ENCODE measurements at regions not wholly inside any gene's neighbourhood (a gene's known extent, or its start where the extent isn't known, plus 50 kb on each side); places are given as distances from the start of the nearest gene placed in this dataset.

DNA sequence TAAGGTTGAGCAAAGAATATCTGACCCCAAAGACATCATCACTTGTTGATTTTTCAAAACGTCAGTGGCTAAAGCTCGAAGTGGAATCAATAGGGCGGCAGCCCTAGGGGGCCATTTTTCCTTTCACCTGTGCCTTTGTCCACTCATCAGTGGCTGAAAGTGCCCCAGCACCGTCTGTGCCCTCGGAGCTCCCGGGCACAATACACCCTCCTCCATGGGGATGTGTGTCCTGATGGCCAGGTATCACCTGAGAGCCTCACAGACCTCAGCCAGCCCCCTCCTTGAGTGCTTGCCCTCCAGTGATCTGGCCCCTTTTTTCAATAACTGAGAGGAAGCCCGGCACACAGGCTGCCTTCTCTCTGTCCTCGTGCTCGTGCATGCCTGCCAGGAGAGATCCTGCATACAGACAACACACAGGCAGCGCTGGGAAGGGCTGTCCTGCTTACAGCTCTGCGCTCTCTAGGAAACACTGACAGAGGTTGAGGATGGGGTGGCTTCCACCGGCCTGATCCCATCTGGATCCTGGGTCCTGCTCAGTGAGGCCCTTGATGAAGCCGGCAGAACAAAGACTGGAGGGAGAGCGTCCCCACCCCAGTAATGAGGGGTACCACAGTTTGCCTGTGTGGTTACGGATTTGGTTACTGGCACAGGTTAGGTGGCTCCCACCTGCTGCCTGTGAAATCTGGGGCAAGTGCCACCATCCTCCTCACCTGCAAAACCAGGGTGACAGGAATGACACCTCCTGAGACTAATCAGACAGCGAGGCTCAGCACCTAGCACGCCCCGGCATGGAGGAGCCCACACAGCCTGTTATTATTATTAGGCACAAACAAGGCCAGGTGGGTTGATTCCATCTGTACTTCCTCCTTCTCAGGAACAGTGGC lies 197.5 kb upstream of the RAB6C start:
- Histone ChIP-seq H3K27me3 (ENCODE audit: low read length) (peaks cover 46% of the 10 kb centered on the region), H3F3A (ENCODE audit: low read length, unreplicated experiment) (no peaks in the 10 kb centered on the region), H3K27ac (ENCODE audit: low read length) (no peak overlapping the region), H3K4me1 (ENCODE audit: insufficient read depth, low read length) (no peaks in the 10 kb centered on the region), H2AFZ (ENCODE audit: low read length) (no peak overlapping the region), H3K9me2 (replicated peaks; ENCODE audit: low read length) (no peaks in the 10 kb centered on the region), H3K9ac (ENCODE audit: low read length) (no peak overlapping the region), H3K79me2 (ENCODE audit: low read length) (no peaks in the 10 kb centered on the region), H4K20me1 (ENCODE audit: low read length) (no peaks in the 10 kb centered on the region), H3K9me3 (ENCODE audit: low read length) (no peaks in the 10 kb centered on the region), H3K4me2 (ENCODE audit: low read length) (no peak overlapping the region), H3K4me3 (ENCODE audit: low read length) (no peak overlapping the region), H3K36me3 (ENCODE audit: low read depth, low read length) (no peaks in the 10 kb centered on the region)
- DNase-seq (no peak), ATAC-seq (no peak)
- POLR2A ChIA-PET (ENCODE audit: unreplicated experiment) = no interaction called here
- BruUV-seq (replicated peaks) = no TSS peak
- TF ChIP-seq, protein P1, sequence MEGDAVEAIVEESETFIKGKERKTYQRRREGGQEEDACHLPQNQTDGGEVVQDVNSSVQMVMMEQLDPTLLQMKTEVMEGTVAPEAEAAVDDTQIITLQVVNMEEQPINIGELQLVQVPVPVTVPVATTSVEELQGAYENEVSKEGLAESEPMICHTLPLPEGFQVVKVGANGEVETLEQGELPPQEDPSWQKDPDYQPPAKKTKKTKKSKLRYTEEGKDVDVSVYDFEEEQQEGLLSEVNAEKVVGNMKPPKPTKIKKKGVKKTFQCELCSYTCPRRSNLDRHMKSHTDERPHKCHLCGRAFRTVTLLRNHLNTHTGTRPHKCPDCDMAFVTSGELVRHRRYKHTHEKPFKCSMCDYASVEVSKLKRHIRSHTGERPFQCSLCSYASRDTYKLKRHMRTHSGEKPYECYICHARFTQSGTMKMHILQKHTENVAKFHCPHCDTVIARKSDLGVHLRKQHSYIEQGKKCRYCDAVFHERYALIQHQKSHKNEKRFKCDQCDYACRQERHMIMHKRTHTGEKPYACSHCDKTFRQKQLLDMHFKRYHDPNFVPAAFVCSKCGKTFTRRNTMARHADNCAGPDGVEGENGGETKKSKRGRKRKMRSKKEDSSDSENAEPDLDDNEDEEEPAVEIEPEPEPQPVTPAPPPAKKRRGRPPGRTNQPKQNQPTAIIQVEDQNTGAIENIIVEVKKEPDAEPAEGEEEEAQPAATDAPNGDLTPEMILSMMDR (conservative IDR thresholded peaks at IDR 0.05; ENCODE audit: low read depth, low read length) = no peak
- no peak for TF ChIP-seq EZH2 (IDR thresholded peaks at IDR 0.05; ENCODE audit: low read length, unreplicated experiment)
- no peak for TF ChIP-seq EZH2phosphoT487 (IDR thresholded peaks at IDR 0.05; ENCODE audit: borderline replicate concordance, low read length)
- intact Hi-C loops (cut with micrococcal nuclease) = no loop called here
- CTCF ChIA-PET = no interaction called here

DNA sequence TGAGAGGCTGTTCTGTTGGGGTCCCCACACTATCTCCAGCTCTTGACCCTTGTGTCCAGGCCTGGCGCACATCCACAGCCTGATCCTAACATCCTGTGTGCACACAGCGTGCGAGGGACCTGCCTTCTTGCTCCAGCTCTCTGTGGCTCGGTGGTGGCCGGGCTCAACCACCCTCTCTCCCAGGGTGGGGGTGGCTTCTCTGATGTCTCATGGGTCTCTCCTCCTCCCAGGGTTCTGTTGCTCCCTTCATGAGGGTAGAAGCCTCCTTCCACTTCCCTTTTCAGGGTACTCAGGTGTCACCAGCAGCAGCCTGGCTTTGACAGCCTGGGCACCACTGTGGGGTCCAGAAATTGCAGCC lies 196.9 kb upstream of the RAB6C start:
- no peaks in the 10 kb centered on the region for H3K4me1 ChIP-seq (ENCODE audit: insufficient read depth, low read length)
- peaks cover 46% of the 10 kb centered on the region for H3K27me3 ChIP-seq (ENCODE audit: low read length)
- ATAC-seq (no peak), DNase-seq (no peak)
- ChIA-PET POLR2A (ENCODE audit: unreplicated experiment) (no interaction called here), CTCF (no interaction called here)
- no peaks in the 10 kb centered on the region for H3K79me2 ChIP-seq (ENCODE audit: low read length)
- no peak overlapping the region for H3K27ac ChIP-seq (ENCODE audit: low read length)
- TF ChIP-seq, protein P1 (conservative IDR thresholded peaks at IDR 0.05; ENCODE audit: low read depth, low read length) = no peak
- TF ChIP-seq EZH2phosphoT487 (IDR thresholded peaks at IDR 0.05; ENCODE audit: borderline replicate concordance, low read length) (no peak), EZH2 (IDR thresholded peaks at IDR 0.05; ENCODE audit: low read length, unreplicated experiment) (no peak)
- no peaks in the 10 kb centered on the region for H3K9me2 ChIP-seq (replicated peaks; ENCODE audit: low read length)
- no peak overlapping the region for H2AFZ ChIP-seq (ENCODE audit: low read length)
- no peaks in the 10 kb centered on the region for H4K20me1 ChIP-seq (ENCODE audit: low read length)
- no peak overlapping the region for H3K4me3 ChIP-seq (ENCODE audit: low read length)
- no peaks in the 10 kb centered on the region for H3F3A ChIP-seq (ENCODE audit: low read length, unreplicated experiment)
- BruUV-seq (replicated peaks) = no TSS peak
- no peak overlapping the region for H3K9ac ChIP-seq (ENCODE audit: low read length)
- no peaks in the 10 kb centered on the region for H3K36me3 ChIP-seq (ENCODE audit: low read depth, low read length)
- H3K4me2 ChIP-seq (ENCODE audit: low read length) = no peak overlapping the region
- intact Hi-C loops (cut with micrococcal nuclease) = no loop called here
- no peaks in the 10 kb centered on the region for H3K9me3 ChIP-seq (ENCODE audit: low read length)

DNA sequence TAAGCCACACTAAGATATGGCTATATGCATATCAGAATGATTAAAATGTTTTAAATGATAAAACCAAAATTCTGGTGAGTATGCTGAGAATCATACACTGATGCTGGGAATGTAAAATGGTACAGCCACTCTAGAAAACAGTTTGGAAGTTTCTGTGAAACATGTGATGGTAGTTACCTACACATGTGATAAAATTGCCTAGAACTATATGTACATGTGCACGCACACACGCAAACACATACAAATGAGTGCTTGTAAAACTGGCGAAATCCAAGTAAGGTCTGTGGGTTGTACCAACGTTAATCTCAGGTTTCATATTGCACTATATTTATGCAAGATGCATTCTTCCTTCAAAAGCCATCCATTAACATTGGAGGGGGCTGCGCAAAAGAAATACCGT lies 195.0 kb upstream of the RAB6C start:
- no TSS peak for BruUV-seq (replicated peaks)
- H3K27me3 ChIP-seq (ENCODE audit: low read length) = peaks cover 46% of the 10 kb centered on the region
- no peak for ATAC-seq

More for the DNA sequence above, 195.0 kb upstream of the RAB6C start:
- H3K36me3 ChIP-seq (ENCODE audit: low read depth, low read length) = no peaks in the 10 kb centered on the region
- no peaks in the 10 kb centered on the region for H3K9me2 ChIP-seq (replicated peaks; ENCODE audit: low read length)
- H4K20me1 ChIP-seq (ENCODE audit: low read length) = no peaks in the 10 kb centered on the region
- no peak overlapping the region for H3K4me3 ChIP-seq (ENCODE audit: low read length)
- ChIA-PET CTCF (no interaction called here), POLR2A (ENCODE audit: unreplicated experiment) (no interaction called here)
- DNase-seq = no peak
- H3K27ac ChIP-seq (ENCODE audit: low read length) = no peak overlapping the region
- no peak overlapping the region for H3K9ac ChIP-seq (ENCODE audit: low read length)
- TF ChIP-seq, protein P1 (conservative IDR thresholded peaks at IDR 0.05; ENCODE audit: low read depth, low read length) = no peak
- no peak for TF ChIP-seq EZH2phosphoT487 (IDR thresholded peaks at IDR 0.05; ENCODE audit: borderline replicate concordance, low read length)
- intact Hi-C loops (cut with micrococcal nuclease) = no loop called here
- H3K4me1 ChIP-seq (ENCODE audit: insufficient read depth, low read length) = no peaks in the 10 kb centered on the region
- no peaks in the 10 kb centered on the region for H3F3A ChIP-seq (ENCODE audit: low read length, unreplicated experiment)
- no peak overlapping the region for H3K4me2 ChIP-seq (ENCODE audit: low read length)
- no peaks in the 10 kb centered on the region for H3K9me3 ChIP-seq (ENCODE audit: low read length)
- no peaks in the 10 kb centered on the region for H3K79me2 ChIP-seq (ENCODE audit: low read length)
- no peak overlapping the region for H2AFZ ChIP-seq (ENCODE audit: low read length)
